Ishikawa (cell line): ENCODE measurements at regions not wholly inside any gene's neighbourhood (a gene's known extent, or its start where the extent isn't known, plus 50 kb on each side); places are given as distances from the start of the nearest gene placed in this dataset.
A peak's percentile ranks its signal among the peaks of the same experiment; 100 is the strongest.

ENCODE experiments used
- CEBPB ChIP-seq: IDR thresholded peaks from 2 replicates; pipeline ENCODE4 v1.6.1; 2012
- CREB1 ChIP-seq: IDR thresholded peaks from 2 replicates; pipeline ENCODE4 v1.6.1; 2012; ENCODE audit warnings: low read depth
- EGR1 ChIP-seq: IDR thresholded peaks from 2 replicates; pipeline ENCODE4 v1.6.1; 2012
- EP300 ChIP-seq: IDR thresholded peaks from 2 replicates; pipeline ENCODE4 v1.6.1; 2012; ENCODE audit warnings: borderline replicate concordance
- FOXM1 ChIP-seq: IDR thresholded peaks from 2 replicates; pipeline ENCODE4 v1.6.1; 2012; ENCODE audit warnings: low read depth, borderline replicate concordance
- MAX ChIP-seq: IDR thresholded peaks from 2 replicates; pipeline ENCODE4 v1.6.1; 2012
- NFIC ChIP-seq: IDR thresholded peaks from 2 replicates; pipeline ENCODE4 v1.6.1; 2012
- RAD21 ChIP-seq: IDR thresholded peaks from 2 replicates; pipeline ENCODE4 v1.6.1; 2012; ENCODE audit warnings: low read depth
- REST ChIP-seq: IDR thresholded peaks from 2 replicates; pipeline ENCODE4 v1.6.1; 2012; ENCODE audit warnings: low read depth, mild to moderate bottlenecking
- TAF1 ChIP-seq: IDR thresholded peaks from 2 replicates; pipeline ENCODE4 v1.6.1; 2012; ENCODE audit warnings: low read depth, mild to moderate bottlenecking
- TCF12 ChIP-seq: IDR thresholded peaks from 2 replicates; pipeline ENCODE4 v1.6.1; 2012; ENCODE audit warnings: low read depth
- TEAD4 ChIP-seq: IDR thresholded peaks from 2 replicates; pipeline ENCODE4 v1.6.1; 2012
- USF1 ChIP-seq: IDR thresholded peaks from 2 replicates; pipeline ENCODE4 v1.6.1; 2012
- YY1 ChIP-seq: IDR thresholded peaks from 2 replicates; pipeline ENCODE4 v1.6.1; 2012; ENCODE audit warnings: low read depth
- ZBTB7A ChIP-seq: IDR thresholded peaks from 2 replicates; pipeline ENCODE4 v1.6.1; 2012; ENCODE audit warnings: low read depth

GRCh38 chr1:116265931-116266863 lies 106.8 kb upstream of the ATP1A1 start:
- TF ChIP-seq TCF12 = no peak
- TF ChIP-seq NFIC = no peak
- no peak for TF ChIP-seq TEAD4
- no peak for TF ChIP-seq FOXM1
- no peak for TF ChIP-seq CEBPB
- TF ChIP-seq EGR1 = no peak
- TF ChIP-seq EP300 = no peak
- TF ChIP-seq RAD21 = no peak
- no peak for TF ChIP-seq YY1
- TF ChIP-seq USF1 = no peak
- TF ChIP-seq CREB1 = no peak
- no peak for TF ChIP-seq TAF1

GRCh38 chr1:116266864-116267212 lies 106.2 kb upstream of the ATP1A1 start:
- TF ChIP-seq REST (no peak), TEAD4 (no peak), NFIC (no peak), RAD21 (no peak), CREB1 (no peak), FOXM1 (no peak), EP300 (no peak), CEBPB (no peak), USF1 (no peak), EGR1 (no peak), MAX (no peak), TAF1 (no peak), YY1 (no peak), TCF12 (no peak), ZBTB7A (no peak)

- TF ChIP-seq NFIC (peak; percentile 75), MAX (0 out of 2 replicates have a peak, but pooled peaks have one; percentile 23), CREB1 (no peak)
Observed at GRCh38 chr1:116268211-116268610, 104.8 kb upstream of the ATP1A1 start.

GRCh38 chr1:116270316-116271057 lies 102.6 kb upstream of the ATP1A1 start:
- TF ChIP-seq ZBTB7A (no peak), NFIC (no peak), CREB1 (no peak), USF1 (no peak), YY1 (no peak), TEAD4 (no peak), RAD21 (no peak), EP300 (no peak), TAF1 (no peak), CEBPB (no peak)

- no peak for TF ChIP-seq YY1
Observed at GRCh38 chr1:116273042-116273783, 99.8 kb upstream of the ATP1A1 start.

GRCh38 chr1:116276532-116276931 lies 96.5 kb upstream of the ATP1A1 start:
- TF ChIP-seq YY1 = no peak
- TF ChIP-seq CEBPB = no peak
- TF ChIP-seq REST = no peak
- no peak for TF ChIP-seq MAX
- TF ChIP-seq TCF12 = no peak
- TF ChIP-seq EP300 = no peak
- no peak for TF ChIP-seq NFIC
- no peak for TF ChIP-seq ZBTB7A
- no peak for TF ChIP-seq TAF1
- no peak for TF ChIP-seq RAD21
- TF ChIP-seq USF1 = no peak
